GM03348 (cell line): ENCODE measurements at regions not wholly inside any gene's neighbourhood (a gene's known extent, or its start where the extent isn't known, plus 50 kb on each side); places are given as distances from the start of the nearest gene placed in this dataset.
"Not testable (repeated sequence)": the region's sequence is repeated elsewhere in the genome, so short reads cannot be mapped to it uniquely, and the experiment has no call there.

Experiments
- DNase-seq: peaks from one replicate; pipeline ENCODE4 v3.0.0; 2012; ENCODE audit warnings: low spot score

DNA sequence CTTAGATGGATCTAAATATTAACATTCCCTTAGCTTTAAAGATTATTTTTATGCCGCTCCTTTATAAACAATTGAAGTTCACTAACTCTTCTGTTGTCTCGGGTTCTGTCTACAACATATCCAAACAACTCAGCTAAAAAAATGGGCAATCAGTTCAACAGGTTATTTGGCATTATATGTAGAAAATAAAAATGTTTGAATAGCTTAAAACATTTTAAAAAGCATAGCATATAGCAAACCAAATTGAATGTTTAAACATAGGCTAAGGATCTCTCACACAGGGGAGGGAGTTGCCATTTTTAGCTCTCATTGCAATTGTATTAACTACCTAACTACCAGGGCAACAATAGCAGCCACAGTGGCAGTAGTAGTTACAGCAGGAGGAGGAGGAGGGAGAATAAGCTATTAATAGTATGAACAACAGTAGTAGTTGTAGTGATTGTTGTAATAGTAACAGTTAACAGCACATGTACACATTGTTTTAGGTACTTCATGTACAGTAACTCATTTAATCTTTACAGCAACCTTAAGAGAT lies 404.2 kb downstream of the KCNRG start:
- no peak for DNase-seq

DNA sequence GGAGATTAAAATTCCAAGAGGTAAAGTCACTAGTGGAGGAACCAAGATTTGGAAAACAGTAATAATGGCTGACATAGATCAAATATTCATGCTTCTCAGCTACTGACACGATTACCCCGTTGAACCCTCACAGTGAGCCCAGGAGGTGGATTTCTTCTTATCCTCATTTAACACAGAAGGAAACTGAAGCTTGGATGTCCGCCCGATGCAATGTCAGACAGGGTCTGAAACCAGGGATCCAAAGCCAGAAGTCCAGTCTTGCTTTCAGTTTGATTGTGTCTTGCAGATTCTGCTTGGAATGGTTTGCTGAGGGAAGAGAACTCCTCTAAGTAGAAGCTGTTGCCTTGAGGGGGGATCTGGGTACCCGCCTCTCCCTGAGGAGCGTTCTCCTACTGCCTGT lies 404.7 kb downstream of the KCNRG start:
- no peak for DNase-seq

DNA sequence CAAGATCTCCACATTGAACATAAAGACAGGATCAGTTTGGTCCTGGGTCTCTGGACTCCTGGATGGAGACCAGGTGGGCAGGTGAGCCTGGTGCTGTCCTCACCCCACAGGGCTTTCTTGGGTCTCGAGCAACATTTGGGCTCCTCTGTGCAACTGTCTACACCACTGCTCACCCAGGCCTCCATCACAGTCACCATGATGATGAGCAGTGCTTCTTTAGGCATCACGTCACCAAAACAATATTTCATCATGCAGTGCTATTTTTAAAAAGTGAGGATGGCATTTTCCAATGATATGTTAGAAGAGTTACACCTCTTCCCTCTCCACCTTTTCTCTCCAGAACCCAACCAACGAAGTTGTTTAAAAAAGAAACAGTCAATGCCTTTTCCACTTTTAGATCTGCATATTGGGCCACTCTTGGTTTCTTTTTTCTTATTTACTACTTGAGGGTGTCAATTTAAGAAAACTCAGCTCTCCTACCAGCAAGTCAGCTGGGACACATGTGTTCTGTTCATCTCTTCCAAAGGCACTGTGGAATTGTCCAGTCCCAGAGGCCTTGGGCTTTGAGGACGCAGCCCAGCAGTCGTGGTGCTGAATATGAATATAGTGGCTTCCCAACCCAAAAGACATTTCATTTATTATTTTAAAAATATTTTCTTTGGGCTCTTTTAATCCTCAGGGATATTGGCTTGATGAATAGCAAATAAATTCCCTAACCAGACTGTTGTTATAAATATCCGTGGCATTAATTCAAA lies 405.7 kb downstream of the KCNRG start:
- DNase-seq = no peak

DNA sequence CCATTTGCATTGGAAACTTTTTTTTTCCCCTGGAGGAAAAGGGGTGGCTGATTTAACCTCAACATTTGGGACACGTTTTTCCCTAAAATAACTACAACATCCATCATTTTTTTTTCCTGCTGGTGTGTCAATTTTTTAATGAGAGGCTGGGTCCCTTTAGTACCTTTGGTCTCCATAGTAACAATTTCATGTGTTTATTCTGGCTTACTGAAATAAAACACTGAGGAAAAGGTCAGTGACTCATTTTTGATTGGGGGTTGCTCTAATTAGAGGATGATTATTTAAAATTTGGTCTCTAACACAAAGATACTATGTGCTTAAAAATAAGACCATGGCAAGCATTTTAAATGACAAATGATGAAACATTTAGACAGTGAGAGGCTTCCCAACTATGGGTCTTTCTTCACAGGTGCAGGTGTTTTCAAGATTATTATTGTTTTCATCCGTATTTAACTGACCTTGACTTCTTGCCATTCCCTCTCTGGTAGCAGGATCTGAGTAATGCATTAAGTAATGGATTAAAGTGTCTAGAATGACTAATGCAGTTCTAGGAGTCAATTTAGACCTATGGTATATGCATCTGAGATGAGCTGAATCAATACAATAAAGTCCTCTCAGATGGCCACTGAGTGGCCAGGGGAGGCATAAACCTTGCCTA lies 406.4 kb downstream of the KCNRG start:
- DNase-seq = no peak

DNA sequence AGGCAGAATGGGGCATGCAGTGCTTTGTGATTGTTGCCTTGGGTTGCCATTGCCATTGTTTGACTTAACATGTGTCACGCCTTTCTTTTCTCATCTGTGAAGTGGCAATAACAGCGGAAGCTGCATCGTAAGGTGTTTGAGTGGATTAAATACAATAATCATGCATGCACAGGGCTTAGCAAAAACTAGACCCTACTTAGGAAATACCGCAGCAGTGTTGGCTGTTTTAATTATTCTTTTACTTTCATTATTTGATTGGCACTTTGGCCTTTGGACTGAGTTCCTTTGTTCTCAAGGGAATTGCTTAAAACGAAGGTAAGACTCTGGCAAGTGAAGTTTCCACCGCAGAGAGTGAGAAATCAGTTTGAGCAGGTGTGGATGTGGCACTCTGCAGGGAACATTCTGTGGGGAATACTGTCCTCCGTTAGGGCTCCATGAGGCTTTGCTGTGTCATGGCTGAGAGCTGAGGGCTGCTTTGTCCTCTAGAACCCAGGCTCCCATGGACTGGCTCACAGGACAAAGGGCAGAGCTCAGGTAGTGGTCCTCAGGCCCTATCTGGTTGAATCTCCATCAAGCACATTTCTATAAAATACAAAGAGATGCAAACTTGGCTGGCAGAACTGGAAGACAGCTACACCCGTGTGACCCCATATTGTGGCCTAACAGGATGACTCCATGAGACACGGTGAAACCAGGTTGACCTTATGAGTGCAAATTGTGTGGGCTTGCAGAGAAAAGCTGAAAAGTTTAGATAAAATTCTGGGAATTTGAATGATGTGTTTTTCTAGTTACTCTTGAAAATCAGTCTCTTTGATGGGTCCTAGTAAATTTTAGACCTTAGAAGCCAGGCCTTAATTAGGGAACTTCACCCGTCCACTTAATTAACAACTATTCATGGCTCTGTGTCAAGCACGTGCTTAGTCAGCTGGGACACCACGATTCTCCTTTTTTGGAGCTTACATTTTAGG lies 407.2 kb downstream of the KCNRG start:
- DNase-seq = no peak

DNA sequence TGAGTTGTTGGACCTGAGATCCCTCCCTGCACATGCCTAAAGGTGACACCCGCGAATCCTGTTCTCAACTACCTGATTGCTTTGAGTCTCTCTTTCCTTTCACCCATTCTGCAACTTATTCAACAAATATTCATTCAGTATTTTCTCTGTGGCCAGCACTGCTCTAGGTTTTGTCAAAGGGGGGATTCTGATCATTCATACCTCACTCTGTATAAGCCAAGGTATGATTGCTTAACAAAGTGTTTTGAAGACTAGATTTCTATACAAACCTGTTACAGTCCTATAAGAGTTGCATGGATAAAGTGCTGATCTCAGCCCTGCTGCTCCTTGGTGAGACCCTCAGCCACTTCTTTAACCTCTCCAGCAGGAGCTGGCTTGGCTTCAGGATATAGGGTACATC lies 409.7 kb downstream of the KCNRG start:
- no peak for DNase-seq

DNA sequence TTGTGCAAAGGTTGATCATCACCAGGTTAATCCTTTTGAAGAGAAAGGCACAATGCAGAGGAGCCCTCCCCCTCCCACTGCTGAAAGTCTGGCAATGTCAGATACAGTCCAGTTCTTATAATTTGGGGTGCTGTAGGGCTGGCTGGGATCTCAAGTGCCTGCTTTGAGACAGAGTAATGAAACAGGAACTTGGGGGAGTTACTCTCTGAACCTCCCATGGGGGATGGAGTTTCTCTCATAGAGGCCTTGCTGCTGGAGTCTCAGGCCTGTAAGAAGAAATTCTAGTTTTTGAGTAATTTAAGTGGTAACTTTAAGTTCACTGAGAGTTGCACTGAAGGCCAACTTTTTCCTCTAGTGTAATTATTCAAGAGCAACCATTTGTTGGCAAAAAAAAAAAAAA lies 410.5 kb downstream of the KCNRG start:
- DNase-seq = no peak

DNA sequence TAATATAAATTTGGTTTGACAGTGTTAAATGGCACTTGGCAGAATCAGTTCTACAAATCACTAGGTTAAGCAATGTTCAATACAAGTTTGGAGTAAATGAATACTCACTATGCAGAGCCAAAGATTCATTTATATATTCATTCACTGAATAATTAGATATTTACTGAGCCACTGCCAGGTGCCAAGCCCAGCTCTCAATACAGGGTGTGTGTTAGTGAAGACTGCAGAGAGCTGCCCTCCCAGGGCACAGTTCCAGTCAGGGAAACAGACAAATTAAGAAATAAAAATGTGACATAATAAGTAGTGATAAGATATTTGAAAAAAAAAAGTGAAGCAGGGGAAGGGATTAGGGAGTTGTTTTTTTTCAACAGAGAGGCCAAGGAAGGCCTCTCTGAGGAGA lies 411.7 kb downstream of the KCNRG start:
- DNase-seq = no peak

DNA sequence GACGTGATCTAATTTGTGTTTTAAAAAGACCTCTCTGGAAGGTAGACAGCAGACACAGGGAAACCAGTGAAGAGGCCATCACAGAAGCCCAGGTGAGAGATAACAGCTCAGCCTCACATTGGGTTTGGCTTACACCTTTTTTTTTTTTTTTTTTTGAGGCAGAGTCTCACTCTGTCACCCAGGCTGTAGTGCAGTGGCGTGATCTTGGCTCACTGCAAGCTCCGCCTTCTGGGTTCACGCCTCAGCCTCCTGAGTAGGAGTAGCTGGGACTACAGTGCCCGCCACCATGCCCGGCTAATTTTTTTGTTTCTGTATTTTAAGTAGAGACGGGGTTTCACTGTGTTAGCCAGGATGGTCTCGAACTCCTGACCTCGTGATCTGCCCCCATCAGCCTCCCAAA lies 412.3 kb downstream of the KCNRG start:
- DNase-seq = not testable (repeated sequence)

DNA sequence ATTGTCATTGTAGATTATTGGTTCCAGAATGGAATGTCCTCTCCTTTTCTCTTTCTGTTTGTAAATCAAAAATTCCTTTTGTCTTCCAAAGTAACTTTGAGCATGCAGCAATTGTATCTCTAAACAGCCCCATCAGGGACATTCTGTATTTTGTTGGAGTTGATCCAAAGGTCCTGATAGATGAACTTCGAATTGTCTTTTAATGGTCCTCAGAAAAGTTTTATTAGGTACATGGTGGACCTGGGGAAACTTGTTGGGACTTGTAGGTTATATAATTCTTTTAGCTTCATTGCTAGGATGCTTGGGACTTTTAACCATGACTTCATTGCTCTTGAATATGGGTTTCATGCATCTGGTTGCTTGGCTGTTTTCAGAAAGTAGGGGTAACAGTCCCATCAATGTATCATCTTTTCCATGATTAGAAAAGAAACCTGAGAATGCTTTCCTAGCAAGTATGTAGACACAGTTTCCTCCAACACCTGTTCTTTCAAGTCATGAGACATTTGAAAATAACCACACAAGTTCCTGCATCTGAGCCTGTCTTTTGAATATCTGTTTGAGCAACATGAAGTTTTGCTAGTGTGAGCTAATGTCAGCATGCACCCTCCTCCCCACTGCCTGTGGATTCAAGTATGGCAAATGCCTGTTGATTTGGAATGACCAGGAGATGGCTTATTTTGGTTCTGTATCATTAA lies 413.1 kb downstream of the KCNRG start:
- DNase-seq = no peak

DNA sequence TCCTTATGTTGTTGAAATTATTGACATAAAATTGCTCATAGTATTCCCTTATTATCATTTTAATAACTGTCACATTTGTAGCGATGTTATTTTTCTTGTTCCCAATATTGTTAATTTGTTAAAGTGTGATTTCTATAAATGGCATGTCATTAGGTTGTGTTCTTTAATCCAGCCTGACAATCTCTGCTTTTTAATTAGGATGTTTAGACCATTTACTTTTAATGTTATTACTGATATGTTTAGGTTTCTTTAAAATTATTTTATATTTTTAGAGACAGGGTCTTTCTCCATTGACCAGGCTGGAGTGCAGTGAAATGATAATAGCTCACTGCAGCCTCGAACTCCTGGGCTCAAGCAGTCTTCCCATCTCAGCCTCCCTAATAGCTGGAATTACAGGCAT lies 408.5 kb downstream of the DLEU7 start:
- DNase-seq = no peak

DNA sequence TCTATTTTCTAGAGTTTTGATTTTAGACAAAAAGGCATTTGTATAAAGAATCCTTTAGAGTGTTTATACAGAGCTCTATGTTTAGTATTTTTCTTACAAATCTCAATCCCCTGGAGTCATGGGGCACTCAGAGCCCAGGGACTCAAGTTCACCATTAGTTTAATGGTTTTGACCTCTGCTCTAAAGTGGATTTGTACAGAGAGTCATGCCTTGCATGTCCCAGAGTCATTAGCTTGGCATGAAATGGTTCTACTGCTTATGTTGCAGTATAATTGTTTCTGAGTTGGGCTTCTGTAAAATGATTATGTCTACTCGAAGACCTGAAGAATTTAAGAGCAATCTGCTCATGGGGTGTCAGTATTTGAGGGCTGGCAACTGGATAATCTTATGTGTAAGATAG lies 406.2 kb downstream of the DLEU7 start:
- DNase-seq = no peak

DNA sequence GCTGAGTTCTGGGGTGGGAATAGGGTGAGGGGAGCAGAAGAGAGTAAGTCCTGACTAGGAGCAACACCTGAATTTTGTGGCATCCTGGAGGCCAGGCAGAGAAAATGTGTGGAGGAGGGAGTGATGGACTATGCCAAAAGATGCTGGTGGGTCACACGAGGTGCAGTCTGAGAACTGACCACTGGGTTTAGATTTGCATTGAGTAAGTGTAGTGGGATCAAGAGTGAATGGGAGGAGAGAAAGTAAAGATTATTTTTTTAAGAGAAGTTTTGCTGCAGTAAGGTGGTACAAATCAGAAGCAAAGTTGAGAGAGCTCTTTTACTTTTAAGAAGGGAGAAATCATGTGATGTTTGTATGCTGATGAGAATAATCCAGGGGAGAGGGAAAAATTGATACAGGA lies 405.1 kb downstream of the DLEU7 start:
- no peak for DNase-seq

DNA sequence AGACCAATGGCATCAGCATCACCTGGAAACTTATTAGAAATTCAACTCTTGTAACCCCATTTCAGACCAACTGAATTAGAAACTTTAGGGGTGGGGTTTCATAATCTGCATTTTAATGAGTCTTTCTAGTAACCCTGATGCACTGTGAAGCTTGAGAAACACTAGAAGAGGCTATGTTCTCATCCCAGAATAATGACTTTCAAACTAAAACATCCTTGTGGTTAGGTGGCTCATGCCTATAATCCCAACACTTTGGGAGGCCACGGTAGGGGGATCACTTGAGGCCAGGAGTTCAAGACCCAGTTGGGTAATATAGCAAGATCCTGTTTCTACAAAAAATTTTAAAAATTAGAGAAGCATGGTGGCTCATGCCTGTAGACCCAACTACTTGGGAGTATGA lies 402.4 kb downstream of the DLEU7 start:
- DNase-seq = no peak

DNA sequence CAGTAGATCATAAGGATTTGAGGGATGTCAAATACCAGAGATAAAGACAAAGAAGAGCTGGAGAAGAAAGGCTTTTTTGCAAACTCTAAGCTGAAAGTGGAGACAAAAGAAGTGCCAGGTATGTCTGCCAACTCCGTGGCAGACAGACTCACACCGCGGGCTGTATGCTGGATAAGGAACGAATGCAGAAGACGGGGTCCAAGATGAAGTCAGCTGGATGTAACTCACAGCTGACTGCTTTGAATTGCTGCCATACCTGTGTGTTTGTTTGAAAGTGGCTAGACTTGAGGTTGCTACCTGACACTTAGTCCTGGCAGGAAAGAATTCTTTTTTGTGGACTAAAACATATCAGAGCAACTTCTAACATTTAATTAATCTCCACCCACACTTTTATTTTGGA lies 398.8 kb downstream of the DLEU7 start:
- DNase-seq = no peak

DNA sequence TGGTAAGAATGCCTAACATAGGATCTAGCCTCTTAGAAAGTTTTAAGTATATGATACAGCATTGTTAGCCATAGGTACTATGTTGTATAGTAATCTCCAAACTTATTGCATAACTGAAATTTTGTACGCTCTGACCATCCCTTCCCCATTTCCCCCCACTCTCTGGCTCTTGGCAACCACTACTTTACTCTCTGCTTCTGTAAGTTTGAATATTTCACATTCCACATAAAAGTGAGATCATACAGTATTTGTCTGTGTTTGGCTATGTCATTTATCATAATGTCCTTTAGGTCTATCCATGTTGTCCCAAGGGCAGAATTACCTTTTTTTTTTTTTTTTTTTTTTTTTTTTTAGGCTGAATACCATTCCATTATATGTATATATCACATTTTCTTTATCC lies 396.9 kb downstream of the DLEU7 start:
- DNase-seq = no peak

DNA sequence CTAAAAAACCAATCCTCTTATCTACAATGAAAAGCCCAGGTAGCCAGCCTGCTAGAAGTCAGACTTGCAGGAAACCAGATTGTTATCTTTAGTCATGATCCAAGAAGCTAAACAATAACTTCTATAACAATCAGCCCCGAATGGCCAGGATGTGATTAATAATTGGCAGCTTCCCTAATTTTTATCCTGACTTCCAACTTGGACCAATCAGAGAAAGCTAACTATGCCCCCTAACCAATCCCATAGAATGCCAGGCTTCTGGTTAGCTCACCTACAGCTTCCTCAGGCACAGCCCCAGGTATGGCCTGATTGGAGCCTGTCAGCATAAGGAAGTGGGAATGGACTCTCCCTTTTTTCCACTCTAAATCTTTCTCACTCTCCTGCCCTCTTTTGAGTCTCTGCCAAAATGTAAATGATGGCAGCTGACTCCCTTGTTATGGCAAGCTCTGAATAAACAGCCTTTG lies 394.9 kb downstream of the DLEU7 start:
- no peak for DNase-seq

DNA sequence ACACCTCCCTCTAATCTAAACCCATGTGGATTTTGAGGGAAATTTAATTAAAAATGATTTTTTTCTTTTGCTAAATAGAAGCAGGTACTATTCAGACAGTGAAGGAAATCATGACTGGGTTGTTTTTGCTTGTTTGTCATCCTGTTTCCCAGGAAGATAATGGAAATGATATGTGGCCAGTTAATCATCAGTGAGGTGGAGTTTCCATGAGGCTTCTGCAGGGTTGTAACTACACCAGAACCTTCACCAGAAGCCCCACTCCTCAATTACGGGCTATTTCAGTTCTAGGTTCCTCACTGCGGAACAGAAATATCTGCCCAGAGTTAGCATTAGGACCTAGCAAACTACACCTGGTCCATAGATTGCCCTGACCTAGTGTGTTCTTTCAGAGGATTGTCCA lies 394.0 kb downstream of the DLEU7 start:
- DNase-seq = no peak

DNA sequence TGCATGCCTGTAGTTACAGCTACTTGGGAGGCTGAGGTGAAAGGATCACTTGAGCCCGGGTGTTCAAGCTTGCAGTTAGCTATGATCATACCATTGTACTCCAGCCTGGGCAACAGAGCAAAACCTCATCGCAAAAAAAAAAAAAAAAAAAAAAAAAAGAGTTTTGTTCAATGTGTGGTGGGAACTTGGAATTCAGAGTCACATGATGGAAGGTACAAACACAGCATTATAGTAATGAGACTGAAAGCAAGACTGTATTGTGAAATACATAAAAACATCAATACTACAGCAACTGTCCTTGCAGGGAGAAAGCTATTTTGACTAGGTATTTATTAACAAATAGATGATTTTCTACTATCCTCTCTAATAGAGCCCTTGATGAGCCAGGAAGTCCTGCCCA lies 393.2 kb downstream of the DLEU7 start:
- no peak for DNase-seq

DNA sequence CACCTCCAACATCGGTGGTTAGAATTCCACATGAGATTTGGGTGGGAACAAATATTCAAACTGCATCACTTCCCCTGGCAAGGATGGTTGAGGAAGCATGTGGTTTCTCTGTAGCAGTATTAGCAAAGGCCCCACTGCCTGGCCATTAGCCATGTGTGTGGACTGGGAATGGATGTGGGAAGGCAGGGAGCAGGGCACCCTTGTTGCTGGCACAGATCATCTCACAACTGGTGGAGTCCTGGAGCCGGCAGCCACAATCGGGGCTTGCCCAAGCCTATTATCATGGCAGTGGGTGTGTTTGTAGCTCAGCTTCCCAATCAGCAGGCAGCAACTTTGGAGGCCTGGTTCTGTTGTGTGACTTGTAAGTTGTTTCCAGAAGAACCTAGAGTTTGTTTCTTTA lies 391.9 kb downstream of the DLEU7 start:
- DNase-seq = no peak

DNA sequence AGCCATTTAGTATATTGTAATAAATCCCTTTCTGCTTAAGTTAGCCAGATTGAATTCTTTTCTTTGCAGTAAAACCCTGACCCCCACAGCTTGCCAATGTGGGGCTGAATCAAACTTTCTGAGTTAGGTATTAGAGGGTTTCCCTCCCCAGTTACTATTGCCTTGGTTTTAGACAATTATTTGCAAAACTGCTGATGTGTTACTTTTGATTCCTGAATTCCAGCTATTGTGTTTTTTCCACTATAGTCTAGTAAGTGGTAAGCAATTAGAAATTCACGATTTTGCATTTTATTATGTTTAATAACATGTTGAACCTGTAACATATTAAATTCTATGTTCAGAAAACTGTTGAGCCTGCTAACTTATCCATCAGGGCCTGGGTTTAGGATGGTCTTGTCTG lies 391.5 kb downstream of the DLEU7 start:
- DNase-seq = no peak

DNA sequence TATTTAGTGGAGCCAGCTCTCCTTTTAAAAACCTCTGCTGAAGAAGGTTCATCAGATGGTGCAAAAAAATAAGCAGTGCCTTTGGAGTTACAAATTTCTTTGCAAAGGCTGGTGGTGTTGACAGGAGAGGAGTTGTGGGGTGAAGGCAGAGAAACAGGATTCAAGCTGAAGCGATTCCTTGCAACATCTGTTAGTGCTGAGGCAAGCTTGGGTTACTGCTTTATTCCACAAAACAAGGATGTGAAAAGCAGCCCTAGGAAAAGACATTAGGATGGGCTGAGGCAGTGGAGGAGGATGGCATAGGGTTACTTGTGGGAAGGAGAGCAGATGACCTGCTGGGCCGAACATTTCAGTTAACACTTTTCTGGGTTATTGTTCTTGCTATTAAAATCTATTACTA lies 390.7 kb downstream of the DLEU7 start:
- peak; percentile 8 for DNase-seq
